ENCODE measurements at regions not wholly inside any gene's neighbourhood (a gene's known extent, or its start where the extent isn't known, plus 50 kb on each side); places are given as distances from the start of the nearest gene placed in this dataset.
"Not testable (repeated sequence)": the region's sequence is repeated elsewhere in the genome, so short reads cannot be mapped to it uniquely, and the experiment has no call there.

GRCh38 chr20:29500738-29501137 is 1756.7 kb upstream of the DEFB115 start:
- TF ChIP-seq CTCF (IDR thresholded peaks at IDR 0.05; ENCODE audit: insufficient read depth, low read length, poor library complexity, severe bottlenecking); EZH2phosphoT487 (conservative IDR thresholded peaks at IDR 0.05; ENCODE audit: low read length): not testable (repeated sequence)
